IMR-90 (cell line): ENCODE measurements at regions not wholly inside any gene's neighbourhood (a gene's known extent, or its start where the extent isn't known, plus 50 kb on each side); places are given as distances from the start of the nearest gene placed in this dataset.

Experiments used
- POLR2A ChIP-seq: IDR thresholded peaks from 2 replicates; pipeline ENCODE4 v1.6.1; 2012; ENCODE audit warnings: mild to moderate bottlenecking, low read depth, low read length
- SMC3 ChIP-seq: fragments of 150-350 bp; IDR thresholded peaks from 2 replicates; pipeline ENCODE4 v1.6.1; 2016; ENCODE audit warnings: low read depth, mild to moderate bottlenecking, antibody characterized with exemption, low read length, moderate library complexity

GRCh38 chr9:1201901-1202300 lies 151.7 kb downstream of the DMRT2 start:
- no peak for TF ChIP-seq SMC3
- TF ChIP-seq POLR2A, result no peak
